ENCODE measurements at regions not wholly inside any gene's neighbourhood (a gene's known extent, or its start where the extent isn't known, plus 50 kb on each side); places are given as distances from the start of the nearest gene placed in this dataset.
"Not testable (repeated sequence)": the region's sequence is repeated elsewhere in the genome, so short reads cannot be mapped to it uniquely, and the experiment has no call there.

DNA sequence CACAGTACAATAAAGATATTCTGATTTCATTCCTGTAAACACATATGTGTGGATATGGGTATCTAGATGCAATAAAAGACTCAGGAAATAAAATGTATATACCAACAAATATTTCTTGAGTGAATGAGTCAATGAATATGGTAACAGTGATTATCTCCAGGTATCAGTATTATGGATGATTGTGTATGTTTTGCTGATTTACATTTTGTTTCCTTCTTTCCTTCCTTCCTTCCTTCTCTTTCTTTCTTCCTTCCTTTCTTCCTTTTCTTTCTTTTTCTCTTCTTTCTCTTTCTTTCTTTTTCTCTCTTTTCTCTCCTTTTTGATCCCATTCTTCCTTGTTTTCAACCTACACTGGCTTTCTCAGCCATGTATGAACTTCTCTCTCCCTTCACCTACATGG lies 85.3 kb upstream of the DLX6 start:
- DNase-seq (ENCODE audit: low read depth) = no peak
- H3K4me3 ChIP-seq (ENCODE audit: low read depth, low read length) = no peak overlapping the region

DNA sequence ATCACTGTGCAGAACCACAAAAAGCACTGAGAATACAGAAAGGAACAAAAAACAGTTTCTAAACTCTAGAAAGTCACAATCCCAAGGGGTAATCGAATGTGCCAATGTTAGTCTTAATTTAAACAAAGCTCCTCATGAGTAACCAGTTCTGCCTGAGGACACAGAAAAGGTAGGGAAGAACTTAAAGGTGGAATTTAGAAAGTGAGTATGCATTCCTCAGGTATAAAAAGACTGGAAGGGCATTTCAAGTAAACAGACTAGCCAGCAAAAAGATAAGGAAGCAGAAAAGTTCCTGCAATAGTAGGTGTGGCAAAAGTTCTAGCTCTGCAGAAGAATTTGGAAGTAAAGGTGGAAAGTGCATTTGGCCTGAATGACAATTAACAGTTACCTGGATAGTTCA lies 84.6 kb upstream of the DLX6 start:
- H3K4me3 ChIP-seq (ENCODE audit: low read depth, low read length) = no peak overlapping the region
- DNase-seq (ENCODE audit: low read depth) = no peak

DNA sequence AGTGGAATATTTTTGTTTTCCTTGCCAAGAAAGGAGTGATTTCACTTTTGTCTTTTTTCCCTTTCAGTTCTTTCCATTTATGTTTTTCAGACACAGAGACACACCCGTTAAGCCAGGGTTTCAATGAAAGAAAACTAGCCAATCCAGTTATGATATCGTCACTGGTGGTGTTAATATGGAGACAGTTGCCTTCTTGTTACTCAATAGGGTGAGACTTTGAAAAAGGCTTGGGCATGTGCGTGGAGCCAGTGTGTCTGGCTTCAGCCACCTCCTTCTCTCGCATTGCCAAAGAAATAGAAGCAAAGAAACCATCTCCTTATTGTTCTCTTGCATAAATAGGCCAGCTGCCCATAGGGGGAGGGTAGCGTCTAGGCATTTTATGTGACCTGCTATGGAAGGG lies 84.1 kb upstream of the DLX6 start:
- no peak for DNase-seq (ENCODE audit: low read depth)
- no peak overlapping the region for H3K4me3 ChIP-seq (ENCODE audit: low read depth, low read length)

DNA sequence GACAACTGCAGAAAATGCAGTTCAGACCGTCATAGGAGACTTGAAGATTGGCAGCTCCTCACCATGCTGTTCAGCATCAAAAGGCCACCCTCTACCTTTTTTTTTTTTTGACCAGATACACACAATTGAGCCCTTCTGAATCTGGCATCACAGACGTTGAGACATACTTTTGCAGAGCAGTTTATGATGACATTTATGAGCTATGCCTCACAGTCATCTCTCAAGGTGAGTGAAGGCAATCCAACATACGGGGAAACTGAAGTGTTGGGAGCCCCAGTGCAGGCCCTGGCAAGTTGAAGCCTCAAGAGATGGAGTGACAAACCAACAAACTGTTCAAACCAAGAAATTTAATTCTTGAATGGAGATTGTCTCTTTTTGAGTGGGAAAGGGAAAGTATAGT lies 83.6 kb upstream of the DLX6 start:
- DNase-seq (ENCODE audit: low read depth) = no peak
- H3K4me3 ChIP-seq (ENCODE audit: low read depth, low read length) = no peak overlapping the region

DNA sequence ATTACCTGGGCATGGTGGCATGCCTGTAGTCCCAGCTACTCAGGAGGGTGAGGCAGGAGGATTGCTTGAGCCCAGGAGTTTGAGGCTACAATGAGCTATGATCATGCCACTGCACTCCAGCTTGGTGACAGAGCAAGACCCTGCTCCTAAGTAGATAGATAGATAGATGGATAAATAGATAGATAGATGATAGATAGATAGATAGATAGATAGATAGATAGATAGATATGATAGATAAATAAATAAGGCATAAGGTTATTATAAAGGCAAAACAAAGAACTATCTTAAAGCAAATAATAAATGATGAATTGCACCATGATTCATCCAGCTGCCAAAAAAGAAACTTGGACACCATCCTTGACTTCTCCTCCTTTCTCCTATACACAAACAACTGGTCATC lies 82.0 kb upstream of the DLX6 start:
- not testable (repeated sequence) for H3K4me3 ChIP-seq (ENCODE audit: low read depth, low read length); DNase-seq (ENCODE audit: low read depth)

DNA sequence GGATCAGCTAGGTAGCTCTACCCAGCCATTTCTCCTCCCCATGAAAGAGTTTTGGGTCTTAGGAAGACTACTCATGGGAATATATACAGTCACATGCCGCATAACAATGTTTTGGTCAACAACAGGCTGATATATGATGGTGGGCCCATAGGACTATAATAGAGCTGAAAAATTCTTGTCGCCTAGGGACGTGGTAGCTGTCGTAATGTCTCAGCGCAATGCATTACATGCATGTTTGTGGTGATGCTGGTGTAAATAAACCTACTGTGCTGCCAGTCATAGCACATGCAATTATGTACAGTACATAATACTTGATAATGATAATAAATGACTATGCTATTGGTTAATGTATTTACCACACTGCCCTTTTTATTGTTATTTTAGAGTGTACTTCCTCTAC lies 78.2 kb upstream of the DLX6 start:
- no peak for DNase-seq (ENCODE audit: low read depth)
- no peak overlapping the region for H3K4me3 ChIP-seq (ENCODE audit: low read depth, low read length)

DNA sequence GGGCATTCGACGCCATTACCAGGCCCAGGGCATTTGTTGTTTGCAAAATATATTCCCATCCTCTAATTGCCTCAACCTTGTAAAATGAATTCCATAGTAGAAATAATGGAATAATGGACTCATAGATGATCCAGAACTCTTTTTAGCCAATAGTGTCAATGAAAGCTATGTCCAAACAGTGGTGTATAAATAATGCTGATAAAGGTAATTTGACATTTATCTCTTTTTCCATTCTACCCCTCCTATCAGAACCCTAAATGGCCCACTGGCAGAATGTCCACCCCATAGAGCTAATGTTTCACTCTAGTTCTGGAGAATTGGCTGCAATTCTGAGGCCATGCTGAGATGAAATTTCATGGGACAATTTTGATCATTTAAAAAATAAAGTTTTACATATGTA lies 76.4 kb upstream of the DLX6 start:
- no peak overlapping the region for H3K4me3 ChIP-seq (ENCODE audit: low read depth, low read length)
- no peak for DNase-seq (ENCODE audit: low read depth)

DNA sequence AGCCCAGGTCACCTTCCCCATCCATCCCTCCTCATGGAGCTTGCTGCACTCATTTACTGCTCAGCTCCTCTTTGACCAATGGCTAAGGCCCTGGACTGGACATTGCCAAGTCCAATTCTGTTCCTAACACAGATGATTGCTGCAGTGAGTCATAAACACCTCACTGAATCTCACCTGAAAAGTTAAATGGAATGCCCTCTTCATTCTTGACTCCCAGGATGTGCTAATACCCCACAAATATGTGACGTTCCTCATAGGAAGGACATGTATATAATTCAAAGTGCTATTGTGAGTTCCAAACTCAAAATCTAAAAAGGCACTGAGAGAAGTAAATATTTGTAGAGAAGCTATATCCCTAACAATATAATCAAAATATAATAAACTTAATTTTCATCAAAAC lies 73.5 kb upstream of the DLX6 start:
- DNase-seq (ENCODE audit: low read depth) = no peak
- H3K4me3 ChIP-seq (ENCODE audit: low read depth, low read length) = no peak overlapping the region

DNA sequence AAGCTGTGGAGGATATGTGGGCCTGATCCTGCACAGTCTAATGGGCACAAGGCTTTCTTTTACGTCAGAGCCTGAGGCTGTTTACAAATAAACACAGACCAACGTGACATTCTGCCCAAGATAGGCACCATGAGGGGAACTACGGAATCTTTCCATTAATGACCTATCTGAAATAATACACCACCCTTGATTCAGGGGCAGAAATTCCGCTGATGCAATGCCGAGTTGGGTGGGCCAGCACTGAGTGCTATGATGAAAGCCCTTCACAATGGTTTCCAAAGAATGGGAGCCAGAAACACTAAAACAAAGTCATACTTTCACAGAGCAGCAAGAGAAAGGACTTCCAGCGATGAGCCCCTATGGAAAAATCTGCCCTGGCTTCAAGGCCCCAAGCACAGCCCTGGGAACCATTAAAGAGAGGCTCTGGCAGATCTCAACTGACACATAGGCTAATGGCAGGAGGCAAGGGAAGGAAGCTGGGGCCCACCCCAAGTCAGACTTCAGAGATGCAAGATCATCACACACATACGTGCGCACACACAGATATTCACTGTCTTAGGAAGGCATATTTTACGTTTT lies 72.2 kb upstream of the DLX6 start:
- DNase-seq (ENCODE audit: low read depth) = no peak
- no peak overlapping the region for H3K4me3 ChIP-seq (ENCODE audit: low read depth, low read length)

DNA sequence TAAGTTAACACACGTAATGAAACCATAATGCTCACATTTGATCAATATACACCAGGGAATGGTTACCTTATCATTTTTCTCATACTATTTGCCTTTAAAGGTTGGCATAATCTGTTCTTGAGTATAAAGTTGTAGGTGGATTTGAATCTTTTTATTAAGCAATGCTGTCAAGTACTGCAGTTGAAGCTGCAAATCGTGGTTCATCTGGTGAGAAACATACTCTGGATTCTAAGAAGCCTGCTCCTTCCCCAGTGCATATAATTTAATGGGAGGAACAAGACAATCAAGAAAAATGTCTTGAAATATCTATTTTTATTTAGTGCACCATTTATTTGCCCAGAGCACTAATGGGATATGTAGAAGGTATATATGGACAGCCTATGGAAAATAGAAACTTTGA lies 68.7 kb upstream of the DLX6 start:
- no peak for DNase-seq (ENCODE audit: low read depth)
- H3K4me3 ChIP-seq (ENCODE audit: low read depth, low read length) = no peak overlapping the region

DNA sequence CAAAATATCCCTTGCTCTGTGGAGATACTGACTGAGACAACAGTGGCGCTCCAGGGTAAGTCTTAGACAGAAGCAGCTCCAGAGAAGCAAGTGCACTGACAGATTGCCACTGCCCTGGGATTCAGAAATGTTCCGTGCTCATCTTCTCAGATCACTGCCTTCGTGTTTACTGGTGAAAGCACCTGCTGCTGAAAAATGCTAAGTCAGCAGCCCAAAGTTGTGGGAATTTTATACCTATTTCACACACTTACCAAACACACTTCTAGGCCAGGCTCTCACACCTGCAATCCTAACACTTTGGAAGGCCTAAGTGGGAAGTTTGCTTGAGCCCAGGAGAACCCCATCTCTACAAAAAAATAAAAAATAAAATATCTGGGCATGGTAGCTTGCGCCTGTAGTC lies 63.2 kb upstream of the DLX6 start:
- H3K4me3 ChIP-seq (ENCODE audit: low read depth, low read length) = no peak overlapping the region
- no peak for DNase-seq (ENCODE audit: low read depth)

DNA sequence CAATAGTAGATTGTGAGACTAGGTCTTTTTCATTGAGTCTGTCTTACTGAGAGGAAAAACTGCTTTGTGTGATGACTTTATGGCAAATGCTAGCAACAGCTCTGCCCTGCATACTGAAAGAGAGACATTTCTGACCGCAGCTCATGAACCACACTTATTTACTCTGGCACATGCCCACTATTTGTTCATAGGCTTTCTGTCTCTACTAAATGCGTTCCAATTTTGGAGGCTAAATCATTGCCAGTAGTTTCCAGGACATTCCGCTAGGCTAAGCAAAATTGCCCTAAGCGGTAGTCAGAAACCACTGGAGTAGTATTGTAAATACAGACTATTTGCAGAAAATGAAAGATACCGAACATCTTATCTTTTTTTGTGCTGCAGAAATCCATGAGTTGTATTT lies 55.6 kb upstream of the DLX6 start:
- DNase-seq (ENCODE audit: low read depth) = no peak
- H3K4me3 ChIP-seq (ENCODE audit: low read depth, low read length) = no peak overlapping the region

DNA sequence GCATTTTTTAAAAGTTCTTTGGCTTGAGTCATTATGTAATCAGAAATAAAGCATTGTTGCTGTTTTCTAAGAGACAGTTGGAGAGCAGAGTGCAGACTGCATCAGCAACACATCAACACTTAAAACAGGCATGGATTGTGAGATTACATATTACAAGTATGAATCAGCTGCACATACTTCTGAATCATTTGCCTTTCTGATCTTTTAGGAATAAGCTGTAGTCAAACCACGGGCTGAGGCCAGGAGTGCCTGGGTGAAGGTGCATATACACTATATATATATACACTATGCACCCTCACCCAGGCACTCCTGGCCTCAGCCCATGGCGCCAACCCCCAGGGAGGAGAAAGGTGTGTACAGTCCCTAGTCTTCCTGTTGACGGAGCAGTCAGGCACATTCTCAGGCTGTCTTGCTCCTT lies 52.4 kb upstream of the DLX6 start:
- H3K4me3 ChIP-seq (ENCODE audit: low read depth, low read length) = no peak overlapping the region
- DNase-seq (ENCODE audit: low read depth) = no peak

DNA sequence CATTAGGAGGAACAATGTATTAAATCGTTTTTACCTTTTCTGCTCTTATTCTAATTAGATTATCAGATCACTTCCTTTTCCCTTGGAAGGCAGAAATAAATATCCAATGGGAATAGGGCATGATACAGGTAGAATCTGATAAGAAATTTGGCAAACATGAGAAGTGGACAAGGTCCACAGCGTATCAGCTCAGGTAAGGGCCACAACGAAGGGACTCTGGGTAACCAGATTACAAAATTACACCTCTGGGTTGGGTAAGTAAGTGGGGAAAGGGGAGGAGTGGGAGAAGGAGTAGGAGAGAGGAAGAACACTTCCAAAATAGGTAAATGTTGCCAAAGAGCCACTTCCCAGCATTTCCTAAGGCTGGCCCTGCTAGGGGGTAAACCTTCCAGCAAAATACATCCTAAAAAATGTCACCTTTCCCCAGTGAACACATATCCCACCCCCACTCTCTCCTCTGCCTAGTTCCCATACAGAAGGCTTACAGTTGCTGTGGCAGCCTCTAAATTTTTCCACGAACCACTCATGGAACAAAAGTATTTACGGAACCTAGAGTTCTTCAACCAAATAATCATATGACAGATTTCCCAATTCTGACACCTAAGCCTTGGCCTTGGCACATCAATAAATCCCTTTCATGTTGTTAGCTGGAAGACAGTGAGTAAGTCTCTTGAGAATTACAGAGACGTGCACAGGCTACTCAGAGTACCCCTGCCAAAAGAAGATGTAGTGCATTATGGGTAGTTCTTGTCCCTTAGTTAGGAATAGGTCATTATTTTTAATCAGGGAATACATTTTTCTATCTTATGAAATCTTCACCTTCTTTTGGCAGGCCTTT lies 51.5 kb upstream of the DLX6 start:
- no peak for DNase-seq (ENCODE audit: low read depth)
- H3K4me3 ChIP-seq (ENCODE audit: low read depth, low read length) = no peak overlapping the region
